Activated naive CD8-positive, alpha-beta T cell (primary cell): ENCODE measurements at regions not wholly inside any gene's neighbourhood (a gene's known extent, or its start where the extent isn't known, plus 50 kb on each side); places are given as distances from the start of the nearest gene placed in this dataset.

Experiments
- H3K27ac Mint-ChIP-seq: one replicate; pipeline ENCODE4 v1.8.0; 2021; ENCODE audit warnings: mixed read lengths
- H3K27me3 Mint-ChIP-seq: one replicate; pipeline ENCODE4 v1.8.0; 2021; ENCODE audit warnings: mixed read lengths
- H3K36me3 Mint-ChIP-seq: one replicate; pipeline ENCODE4 v1.8.0; 2021; ENCODE audit warnings: mixed read lengths
- H3K4me1 Mint-ChIP-seq: one replicate; pipeline ENCODE4 v1.8.0; 2021; ENCODE audit warnings: low read depth, mixed read lengths
- H3K4me3 Mint-ChIP-seq: one replicate; pipeline ENCODE4 v1.8.0; 2021; ENCODE audit warnings: mild to moderate bottlenecking, mixed read lengths
- H3K9me3 Mint-ChIP-seq: one replicate; pipeline ENCODE4 v1.8.0; 2021; ENCODE audit warnings: low read depth, mixed read lengths

DNA sequence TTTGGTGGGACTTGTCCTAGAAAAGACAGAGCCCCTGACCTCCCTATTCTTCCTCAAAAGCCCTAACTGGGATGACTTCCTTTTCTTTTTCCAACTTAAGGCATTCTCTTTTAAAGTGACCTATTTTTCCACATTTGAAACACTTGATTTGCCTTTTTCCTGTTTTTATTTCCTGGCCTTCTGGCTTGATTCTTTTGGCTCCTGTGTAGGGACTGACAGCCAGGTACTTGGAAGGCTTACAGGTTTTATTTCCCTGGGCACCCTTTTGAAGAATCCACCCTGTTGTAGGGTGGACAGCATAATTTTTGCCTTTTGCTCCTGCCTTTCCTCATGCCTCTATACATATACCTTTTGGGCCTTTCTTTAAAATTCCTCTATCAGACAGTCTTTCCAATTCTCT, 271.0 kb upstream of the AMELY start:
- Mint-ChIP-seq H3K4me3 (no peak overlapping the region), H3K27me3 (no peaks in the 10 kb centered on the region), H3K27ac (no peak overlapping the region), H3K9me3 (peaks cover 4% of the 10 kb centered on the region), H3K36me3 (peaks cover 3% of the 10 kb centered on the region), H3K4me1 (no peaks in the 10 kb centered on the region)

DNA sequence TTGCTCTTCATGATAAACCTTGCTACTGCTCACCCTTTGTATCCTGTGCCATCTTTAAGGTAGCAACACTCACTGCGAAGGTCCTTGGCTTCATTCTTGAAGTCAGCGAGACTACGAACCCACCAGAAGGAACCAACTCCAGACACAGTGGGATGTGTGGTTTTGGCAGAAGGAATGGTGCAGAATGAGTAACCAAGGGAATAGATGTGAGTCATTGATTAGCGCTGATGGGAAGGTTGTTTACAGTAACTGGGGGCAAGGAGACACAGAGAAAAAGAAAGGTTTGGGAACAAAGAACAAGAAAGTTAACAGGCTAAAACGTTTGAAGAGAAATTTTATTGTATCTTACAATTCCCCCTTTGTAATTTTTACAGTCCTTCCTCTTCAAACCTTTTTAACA, 266.1 kb upstream of the AMELY start:
- no peaks in the 10 kb centered on the region for H3K9me3 Mint-ChIP-seq
- H3K4me1 Mint-ChIP-seq: no peaks in the 10 kb centered on the region
- no peaks in the 10 kb centered on the region for H3K36me3 Mint-ChIP-seq
- H3K4me3 Mint-ChIP-seq: no peak overlapping the region
- H3K27ac Mint-ChIP-seq: no peak overlapping the region
- no peaks in the 10 kb centered on the region for H3K27me3 Mint-ChIP-seq

DNA sequence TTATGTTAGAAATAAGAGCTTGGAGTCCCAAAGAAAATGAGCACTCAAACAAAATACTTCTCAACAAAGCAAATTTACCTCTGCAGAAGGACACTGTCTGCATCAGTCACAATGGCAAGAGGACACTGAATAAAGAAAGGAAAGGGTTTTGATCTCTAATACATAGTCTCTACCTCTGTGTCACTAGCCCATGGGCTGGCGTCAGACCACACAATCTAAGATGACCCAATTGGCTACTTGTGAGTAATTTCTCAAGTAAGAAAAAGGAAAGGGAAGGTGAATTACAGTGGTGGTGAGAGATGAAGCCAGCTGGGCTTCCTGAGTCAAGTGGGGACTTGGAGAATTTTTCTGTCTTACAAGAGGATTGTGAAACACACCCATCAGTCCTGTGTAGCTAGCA, 257.9 kb upstream of the AMELY start:
- H3K36me3 Mint-ChIP-seq: no peaks in the 10 kb centered on the region
- peaks cover 5% of the 10 kb centered on the region for H3K4me1 Mint-ChIP-seq
- H3K27me3 Mint-ChIP-seq: no peaks in the 10 kb centered on the region
- no peak overlapping the region for H3K27ac Mint-ChIP-seq
- H3K9me3 Mint-ChIP-seq: no peaks in the 10 kb centered on the region
- no peak overlapping the region for H3K4me3 Mint-ChIP-seq

DNA sequence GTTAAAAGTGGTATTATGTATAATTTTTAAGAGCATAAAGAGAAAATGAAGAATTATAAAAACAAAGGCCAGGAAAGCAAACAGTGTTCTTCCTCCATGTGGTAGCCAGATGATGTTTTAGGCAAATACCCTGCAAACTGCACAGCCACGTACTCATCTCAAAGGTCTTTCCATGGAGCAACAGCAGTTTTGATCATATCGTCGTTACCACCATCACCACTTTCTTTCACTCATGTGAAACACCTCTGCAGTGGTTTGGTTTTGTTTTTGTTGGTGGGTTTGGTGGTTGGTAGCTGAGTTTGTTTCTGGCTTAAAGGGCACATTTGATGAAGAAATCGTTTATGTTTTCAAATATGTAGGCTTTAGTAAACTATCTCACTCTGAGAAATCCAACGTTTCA, 229.9 kb upstream of the AMELY start:
- Mint-ChIP-seq H3K4me3 (no peak overlapping the region), H3K36me3 (no peaks in the 10 kb centered on the region), H3K27ac (no peak overlapping the region), H3K9me3 (no peaks in the 10 kb centered on the region), H3K4me1 (peaks cover 5% of the 10 kb centered on the region), H3K27me3 (no peaks in the 10 kb centered on the region)
